BE2C (cell line): ENCODE measurements at regions not wholly inside any gene's neighbourhood (a gene's known extent, or its start where the extent isn't known, plus 50 kb on each side); places are given as distances from the start of the nearest gene placed in this dataset.

Experiments
- DNase-seq: peaks from one replicate; pipeline ENCODE4 v3.0.0-alpha.2; 2020
- H3K27me3 ChIP-seq: fragments of 250-450 bp; sonication (Bioruptor Pico); 2 replicates; pipeline ENCODE4 v1.5.1; 2020; ENCODE audit warnings: mild to moderate bottlenecking
- H3K36me3 ChIP-seq: fragments of 250-450 bp; sonication (Bioruptor Pico); 2 replicates; pipeline ENCODE4 v1.5.1; 2020; ENCODE audit warnings: mild to moderate bottlenecking
- H3K4me1 ChIP-seq: fragments of 250-450 bp; sonication (Bioruptor Pico); 2 replicates; pipeline ENCODE4 v1.5.1; 2020
- H3K4me3 ChIP-seq: 2 replicates; pipeline ENCODE4 v1.5.1; 2011; ENCODE audit warnings: low read depth, low read length
- H3K9me3 ChIP-seq: fragments of 250-450 bp; sonication (Bioruptor Pico); 2 replicates; pipeline ENCODE4 v1.5.1; 2020
- CTCF ChIP-seq: IDR thresholded peaks from 2 replicates; pipeline ENCODE4 v1.5.1; 2012; ENCODE audit warnings: mild to moderate bottlenecking, low read depth, low read length

- no peak for TF ChIP-seq CTCF
- DNase-seq: no peak
- no peaks in the 10 kb centered on the region for H3K36me3 ChIP-seq
- H3K4me1 ChIP-seq: no peaks in the 10 kb centered on the region
- no peaks in the 10 kb centered on the region for H3K27me3 ChIP-seq
- H3K4me3 ChIP-seq: no peak overlapping the region
- H3K9me3 ChIP-seq: no peaks in the 10 kb centered on the region
These were observed 104.3 kb upstream of the TNRC6C start for GRCh38 chr17:77854083-77854758.

GRCh38 chr17:77854759-77855745 is 103.5 kb upstream of the TNRC6C start:
- no peaks in the 10 kb centered on the region for H3K36me3 ChIP-seq
- DNase-seq: no peak
- TF ChIP-seq CTCF: no peak

GRCh38 chr17:77856551-77857305 is 101.8 kb upstream of the TNRC6C start:
- Histone ChIP-seq H3K4me3 (no peak overlapping the region), H3K4me1 (no peaks in the 10 kb centered on the region), H3K27me3 (no peaks in the 10 kb centered on the region), H3K9me3 (no peaks in the 10 kb centered on the region), H3K36me3 (no peaks in the 10 kb centered on the region)
- no peak for TF ChIP-seq CTCF
- no peak for DNase-seq

More at GRCh38 chr17:77854759-77855745, 103.5 kb upstream of the TNRC6C start:
- Histone ChIP-seq H3K4me3 (no peak overlapping the region), H3K27me3 (no peaks in the 10 kb centered on the region), H3K4me1 (no peaks in the 10 kb centered on the region), H3K9me3 (no peaks in the 10 kb centered on the region)

GRCh38 chr17:77857306-77857555 is 101.3 kb upstream of the TNRC6C start:
- H3K4me1 ChIP-seq: no peaks in the 10 kb centered on the region
- H3K4me3 ChIP-seq: no peak overlapping the region
- H3K36me3 ChIP-seq: no peaks in the 10 kb centered on the region
- H3K27me3 ChIP-seq: no peaks in the 10 kb centered on the region
- no peak for DNase-seq
- no peaks in the 10 kb centered on the region for H3K9me3 ChIP-seq
- no peak for TF ChIP-seq CTCF

GRCh38 chr17:77857613-77858012 is 100.9 kb upstream of the TNRC6C start:
- TF ChIP-seq CTCF: no peak
- DNase-seq: no peak
- no peaks in the 10 kb centered on the region for H3K36me3 ChIP-seq
- H3K9me3 ChIP-seq: no peaks in the 10 kb centered on the region
- H3K27me3 ChIP-seq: no peaks in the 10 kb centered on the region
- no peaks in the 10 kb centered on the region for H3K4me1 ChIP-seq
- H3K4me3 ChIP-seq: no peak overlapping the region
